ENCODE measurements at regions not wholly inside any gene's neighbourhood (a gene's known extent, or its start where the extent isn't known, plus 50 kb on each side); places are given as distances from the start of the nearest gene placed in this dataset.

GRCh38 chr6:137711972-137712371 is 155.1 kb upstream of the TNFAIP3 start:
- TF ChIP-seq, protein P1, sequence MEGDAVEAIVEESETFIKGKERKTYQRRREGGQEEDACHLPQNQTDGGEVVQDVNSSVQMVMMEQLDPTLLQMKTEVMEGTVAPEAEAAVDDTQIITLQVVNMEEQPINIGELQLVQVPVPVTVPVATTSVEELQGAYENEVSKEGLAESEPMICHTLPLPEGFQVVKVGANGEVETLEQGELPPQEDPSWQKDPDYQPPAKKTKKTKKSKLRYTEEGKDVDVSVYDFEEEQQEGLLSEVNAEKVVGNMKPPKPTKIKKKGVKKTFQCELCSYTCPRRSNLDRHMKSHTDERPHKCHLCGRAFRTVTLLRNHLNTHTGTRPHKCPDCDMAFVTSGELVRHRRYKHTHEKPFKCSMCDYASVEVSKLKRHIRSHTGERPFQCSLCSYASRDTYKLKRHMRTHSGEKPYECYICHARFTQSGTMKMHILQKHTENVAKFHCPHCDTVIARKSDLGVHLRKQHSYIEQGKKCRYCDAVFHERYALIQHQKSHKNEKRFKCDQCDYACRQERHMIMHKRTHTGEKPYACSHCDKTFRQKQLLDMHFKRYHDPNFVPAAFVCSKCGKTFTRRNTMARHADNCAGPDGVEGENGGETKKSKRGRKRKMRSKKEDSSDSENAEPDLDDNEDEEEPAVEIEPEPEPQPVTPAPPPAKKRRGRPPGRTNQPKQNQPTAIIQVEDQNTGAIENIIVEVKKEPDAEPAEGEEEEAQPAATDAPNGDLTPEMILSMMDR (IDR thresholded peaks at IDR 0.05) = no peak
- no peak for TF ChIP-seq POLR2A (IDR thresholded peaks at IDR 0.05)
- no peak for TF ChIP-seq POLR2AphosphoS5 (IDR thresholded peaks at IDR 0.05; ENCODE audit: insufficient read depth in 1 of 2, low read depth in 1 of 2)

All from vagina (tissue), 2 donors.